GM12878 (cell line): ENCODE measurements at regions not wholly inside any gene's neighbourhood (a gene's known extent, or its start where the extent isn't known, plus 50 kb on each side); places are given as distances from the start of the nearest gene placed in this dataset.

Source experiments
- ATAC-seq: fragments of 200-7000 bp; cut with Tn5 transposase; 3 replicates; pipeline ENCODE4 v1.9.1; 2020; ENCODE audit warnings: mild to moderate bottlenecking, moderate library complexity
- BruUV-seq: library from RNA; stranded (reverse); fragments of 400-500 nt; replicated peaks from 2 replicates; lab custom pipeline; 2021; lab: Mats Ljungman, UMichigan
- CTCF ChIA-PET: fragments of 300-600 bp; sonication (Branson Sonifier 250); formaldehyde crosslinking; extraction: SDS; loops from one replicate; lab custom pipeline; 2021; ENCODE audit warnings: inconsistent platforms; lab: Yijun Ruan, JAX
- POLR2A ChIA-PET: fragments of 350-600 bp; formaldehyde crosslinking; extraction: SDS; loops from one replicate; lab custom pipeline; 2021; ENCODE audit warnings: inconsistent platforms; lab: Charles Lee
- RAD21 ChIA-PET: fragments of 300-600 bp; sonication (Branson Sonifier 250); formaldehyde crosslinking; loops from one replicate; lab custom pipeline; 2023; ENCODE audit warnings: antibody characterized with exemption; ENCODE audit not compliant: unreplicated experiment; lab: Charles Lee
- SMC1A ChIA-PET: fragments of 300-600 bp; sonication (Branson Sonifier 250); formaldehyde crosslinking; loops from one replicate; lab custom pipeline; 2023; ENCODE audit not compliant: unreplicated experiment, uncharacterized antibody; lab: Charles Lee
- DNase-seq: peaks from one replicate; pipeline ENCODE4 v3.0.0-alpha.2; 2011; ENCODE audit warnings: low read depth, low spot score
- FAIRE-seq: peaks from 3 replicates; lab custom pipeline; 2011; peaks lifted over from hg19 to GRCh38; lab: Jason Lieb, UNC
- H2AFZ ChIP-seq: 2 replicates; pipeline ENCODE4 v1.6.0; 2011; ENCODE audit warnings: low read depth, low read length, control low read depth; ENCODE audit not compliant: control insufficient read depth
- H3K27ac ChIP-seq: 2 replicates; pipeline ENCODE4 v1.5.1; 2011; ENCODE audit warnings: control low read depth; ENCODE audit not compliant: control insufficient read depth, insufficient read depth
- H3K27me3 ChIP-seq, 2 experiments: replicated peaks in 1 of 2; 2 replicates each; pipeline versions ENCODE4 v1.6.0 to v1.6.1; 2011; ENCODE audit warnings: low read length in 1 of 2; ENCODE audit not compliant: control insufficient read depth in 2 of 2, insufficient read depth in 2 of 2
- H3K36me3 ChIP-seq, 2 experiments: 2 replicates each; pipeline ENCODE4 v1.5.1; 2011; ENCODE audit warnings: low read length in 1 of 2; ENCODE audit not compliant: control insufficient read depth in 2 of 2, insufficient read depth in 2 of 2
- H3K4me1 ChIP-seq: 2 replicates; pipeline ENCODE4 v1.6.1; 2011; ENCODE audit warnings: mild to moderate bottlenecking, low read length, moderate library complexity, mixed read lengths; ENCODE audit not compliant: control insufficient read depth, insufficient read depth
- H3K4me2 ChIP-seq: 2 replicates; pipeline ENCODE4 v1.6.0; 2011; ENCODE audit warnings: control low read depth; ENCODE audit not compliant: control insufficient read depth, insufficient read depth
- H3K4me3 ChIP-seq: fragments of 200-600 bp; sonication (generic); 2 replicates; pipeline ENCODE4 v1.5.1; 2016
- H3K79me2 ChIP-seq: 2 replicates; pipeline ENCODE4 v1.6.0; 2011; ENCODE audit warnings: low read length; ENCODE audit not compliant: control insufficient read depth, insufficient read depth
- H3K9ac ChIP-seq: 2 replicates; pipeline ENCODE4 v1.8.0; 2011; ENCODE audit warnings: low read length, control low read depth, mixed read lengths; ENCODE audit not compliant: control insufficient read depth, insufficient read depth
- H3K9me3 ChIP-seq: replicated peaks from 3 replicates; pipeline ENCODE4 v1.5.1; 2011; ENCODE audit warnings: mild to moderate bottlenecking, low read length; ENCODE audit not compliant: control insufficient read depth, insufficient read depth
- H4K20me1 ChIP-seq: 2 replicates; pipeline ENCODE4 v1.6.0; 2011; ENCODE audit not compliant: control insufficient read depth, insufficient read depth
- EZH2 ChIP-seq: IDR thresholded peaks from 2 replicates; pipeline ENCODE4 v1.6.1; 2012; ENCODE audit warnings: low read depth, mild to moderate bottlenecking, control low read depth, inconsistent platforms, low read length, borderline replicate concordance; ENCODE audit not compliant: control insufficient read depth
- LARP7 ChIP-seq: fragments of 450-650 bp; IDR thresholded peaks from 2 replicates; pipeline ENCODE4 v1.6.1; 2017; ENCODE audit warnings: mild to moderate bottlenecking
- NFYA ChIP-seq: IDR thresholded peaks from 2 replicates; pipeline ENCODE4 v1.6.1; 2011; ENCODE audit warnings: low read depth, mild to moderate bottlenecking, low read length, improper control_type of control experiment, borderline replicate concordance
- NR2F1 ChIP-seq: fragments of 450-650 bp; conservative IDR thresholded peaks from 2 replicates; pipeline ENCODE4 v1.6.1; 2017; ENCODE audit warnings: mild to moderate bottlenecking
- SP1 ChIP-seq: IDR thresholded peaks from one replicate; pipeline ENCODE4 v1.6.1; 2011; ENCODE audit warnings: low read depth, low read length
- WGBS: methylation state at CpG from one replicate; pipeline ENCODE4 v1.1.6; 2016; ENCODE audit warnings: low lambda C conversion rate; ENCODE audit not compliant: insufficient replicate concordance, insufficient coverage; ENCODE audit errors: missing lambda C conversion rate; 5-methylcytosine and 5-hydroxymethylcytosine counted together
- in situ Hi-C: fragments of 300-500 bp; cut with MboI; formaldehyde crosslinking; loops from 9 replicates; pipeline ENCODE4 v1.14.3; 2018; ENCODE audit warnings: mixed read lengths
- intact Hi-C: fragments of 100-400 bp; cut with micrococcal nuclease; formaldehyde crosslinking; loops from one replicate; pipeline ENCODE4 v1.14.2; 2022; ENCODE audit not compliant: unreplicated experiment
- TF ChIP-seq, protein P1 (sequence below): IDR thresholded peaks from 2 replicates; pipeline ENCODE4 v1.6.1; 2011; ENCODE audit warnings: low read depth, mild to moderate bottlenecking, low read length, moderate library complexity, borderline replicate concordance; ENCODE audit errors: extremely low read depth

DNA sequence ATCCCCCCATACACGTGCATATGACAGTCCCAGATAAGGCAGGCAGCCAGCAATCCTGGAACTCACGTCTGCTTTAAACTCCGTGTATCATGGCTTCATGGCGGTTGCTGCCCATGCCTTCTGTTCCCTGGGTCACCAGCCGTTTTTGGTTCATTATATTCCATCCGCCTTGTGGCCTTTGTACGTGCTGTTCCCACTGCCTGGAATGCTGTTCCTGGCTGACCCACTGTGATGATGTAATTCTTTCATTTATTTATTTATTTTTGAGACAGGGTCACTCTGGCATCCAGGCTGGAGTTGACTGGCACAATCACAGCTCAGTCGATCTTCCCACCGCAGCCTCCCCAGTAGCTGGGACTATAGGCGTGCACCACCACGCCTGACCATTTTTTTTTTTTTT is 136.7 kb upstream of the GSE1 start (continued):
- TF ChIP-seq, protein P1, sequence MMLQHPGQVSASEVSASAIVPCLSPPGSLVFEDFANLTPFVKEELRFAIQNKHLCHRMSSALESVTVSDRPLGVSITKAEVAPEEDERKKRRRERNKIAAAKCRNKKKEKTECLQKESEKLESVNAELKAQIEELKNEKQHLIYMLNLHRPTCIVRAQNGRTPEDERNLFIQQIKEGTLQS = no peak
- TF ChIP-seq NR2F1 = no peak
- no peak for TF ChIP-seq SP1
- no peak for TF ChIP-seq EZH2

DNA sequence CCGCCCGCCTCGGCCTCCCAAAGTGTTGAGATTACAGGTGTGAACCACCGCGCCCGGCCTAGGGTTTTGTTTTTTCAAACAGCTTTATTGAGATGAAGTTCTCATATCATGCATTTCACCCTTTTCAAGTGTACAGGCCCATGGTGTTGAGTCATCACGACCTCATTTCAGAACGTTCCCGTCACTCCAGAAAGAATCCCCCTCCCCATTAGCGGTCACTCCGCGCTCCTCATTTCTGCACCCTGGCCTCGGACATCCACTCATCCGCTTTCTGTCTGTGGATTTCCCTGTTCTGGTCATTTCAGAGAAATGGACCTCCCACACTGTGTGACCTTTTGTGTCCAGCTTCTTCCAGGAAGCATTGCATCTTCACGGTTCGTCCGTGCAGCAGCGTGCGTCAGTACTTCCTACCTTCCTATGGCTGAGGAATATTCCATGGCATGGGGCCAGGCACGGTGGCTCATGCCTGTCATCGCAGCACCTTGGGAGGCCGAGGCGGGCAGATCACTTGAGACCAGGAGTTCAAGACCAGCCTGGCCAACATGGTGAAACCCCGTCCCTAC is 135.2 kb upstream of the GSE1 start:
- Histone ChIP-seq H3K4me2 (no peak overlapping the region), H3K27ac (no peak overlapping the region), H3K4me1 (peaks cover 8% of the 10 kb centered on the region), H3K79me2 (no peaks in the 10 kb centered on the region), H3K36me3 (no peaks in the 10 kb centered on the region), H4K20me1 (no peaks in the 10 kb centered on the region), H3K9ac (no peak overlapping the region), H3K9me3 (no peaks in the 10 kb centered on the region), H2AFZ (no peak overlapping the region), H3K27me3 (peaks cover 0 to 2% of the 10 kb centered on the region in 2 experiments; a peak in 1 of 4 replicates), H3K4me3 (no peak overlapping the region)
- ATAC-seq (no peak), DNase-seq (no peak), FAIRE-seq (no peak)
- SMC1A ChIA-PET = no interaction called here
- BruUV-seq = no TSS peak
- POLR2A ChIA-PET = no interaction called here
- CTCF ChIA-PET = no interaction called here
- RAD21 ChIA-PET = no interaction called here
- intact Hi-C loops = no loop called here
- no peak for TF ChIP-seq NFYA
- no peak for TF ChIP-seq LARP7
- WGBS = 54% methylated on average over 24 of the region's 24 CpGs
- in situ Hi-C loops = no loop called here
